ENCODE measurements at regions not wholly inside any gene's neighbourhood (a gene's known extent, or its start where the extent isn't known, plus 50 kb on each side); places are given as distances from the start of the nearest gene placed in this dataset.
"Not testable (repeated sequence)": the region's sequence is repeated elsewhere in the genome, so short reads cannot be mapped to it uniquely, and the experiment has no call there.

- no peak for DNase-seq (ENCODE audit: low read depth)
- no peak overlapping the region for H3K4me3 ChIP-seq (ENCODE audit: low read depth, low read length)
Measured at GRCh38 chr2:88396209-88396608, 56.3 kb downstream of the FOXI3 start.

- DNase-seq (ENCODE audit: low read depth) = no peak
- H3K4me3 ChIP-seq (ENCODE audit: low read depth, low read length) = no peak overlapping the region
Measured at GRCh38 chr2:88377641-88377991, 74.9 kb downstream of the FOXI3 start.

- DNase-seq (ENCODE audit: low read depth) = no peak
- H3K4me3 ChIP-seq (ENCODE audit: low read depth, low read length) = no peak overlapping the region
Measured at GRCh38 chr2:88372042-88372441, 80.5 kb downstream of the FOXI3 start.

- not testable (repeated sequence) for DNase-seq (ENCODE audit: low read depth); H3K4me3 ChIP-seq (ENCODE audit: low read depth, low read length)
Measured at GRCh38 chr2:88365408-88365807, 87.1 kb downstream of the FOXI3 start.

- DNase-seq (ENCODE audit: low read depth) = no peak
- no peak overlapping the region for H3K4me3 ChIP-seq (ENCODE audit: low read depth, low read length)
Measured at GRCh38 chr2:88355486-88355885, 97.0 kb downstream of the FOXI3 start.

- no peak overlapping the region for H3K4me3 ChIP-seq (ENCODE audit: low read depth, low read length)
- DNase-seq (ENCODE audit: low read depth) = no peak
Measured at GRCh38 chr2:88351249-88351601, 101.3 kb downstream of the FOXI3 start.

GRCh38 chr2:88350331-88351248 lies 101.9 kb downstream of the FOXI3 start:
- no peak for DNase-seq (ENCODE audit: low read depth)
- peak overlapping the region; percentile 7 for H3K4me3 ChIP-seq (ENCODE audit: low read depth, low read length)

GRCh38 chr2:88345842-88346241 lies 106.7 kb downstream of the FOXI3 start:
- H3K4me3 ChIP-seq (ENCODE audit: low read depth, low read length) = no peak overlapping the region
- no peak for DNase-seq (ENCODE audit: low read depth)

GRCh38 chr2:88342749-88343148 lies 109.7 kb downstream of the FOXI3 start:
- H3K4me3 ChIP-seq (ENCODE audit: low read depth, low read length) = no peak overlapping the region
- DNase-seq (ENCODE audit: low read depth) = no peak

GRCh38 chr2:88334418-88334817 lies 118.1 kb downstream of the FOXI3 start:
- no peak for DNase-seq (ENCODE audit: low read depth)
- H3K4me3 ChIP-seq (ENCODE audit: low read depth, low read length) = no peak overlapping the region

- DNase-seq (ENCODE audit: low read depth) = no peak
- H3K4me3 ChIP-seq (ENCODE audit: low read depth, low read length) = no peak overlapping the region
Measured at GRCh38 chr2:88331239-88331638, 121.3 kb downstream of the FOXI3 start.

- no peak overlapping the region for H3K4me3 ChIP-seq (ENCODE audit: low read depth, low read length)
- peak; percentile 48 for DNase-seq (ENCODE audit: low read depth)
Measured at GRCh38 chr2:88329815-88330603, 122.5 kb downstream of the FOXI3 start.

GRCh38 chr2:88321449-88322248 lies 130.8 kb downstream of the FOXI3 start:
- DNase-seq (ENCODE audit: low read depth) = no peak
- no peak overlapping the region for H3K4me3 ChIP-seq (ENCODE audit: low read depth, low read length)

GRCh38 chr2:88320076-88320773 lies 132.3 kb downstream of the FOXI3 start:
- H3K4me3 ChIP-seq (ENCODE audit: low read depth, low read length) = no peak overlapping the region
- DNase-seq (ENCODE audit: low read depth) = no peak

- no peak for DNase-seq (ENCODE audit: low read depth)
- H3K4me3 ChIP-seq (ENCODE audit: low read depth, low read length) = no peak overlapping the region
Measured at GRCh38 chr2:88318956-88319330, 133.6 kb downstream of the FOXI3 start.

GRCh38 chr2:88318071-88318955 lies 134.2 kb downstream of the FOXI3 start:
- no peak for DNase-seq (ENCODE audit: low read depth)
- no peak overlapping the region for H3K4me3 ChIP-seq (ENCODE audit: low read depth, low read length)

GRCh38 chr2:88310787-88311186 lies 140.6 kb downstream of the THNSL2 start:
- no peak for DNase-seq (ENCODE audit: low read depth)
- H3K4me3 ChIP-seq (ENCODE audit: low read depth, low read length) = no peak overlapping the region

- DNase-seq (ENCODE audit: low read depth) = no peak
- no peak overlapping the region for H3K4me3 ChIP-seq (ENCODE audit: low read depth, low read length)
Measured at GRCh38 chr2:88307817-88308216, 137.7 kb downstream of the THNSL2 start.

- H3K4me3 ChIP-seq (ENCODE audit: low read depth, low read length) = no peak overlapping the region
- DNase-seq (ENCODE audit: low read depth) = no peak
Measured at GRCh38 chr2:88303865-88304264, 133.7 kb downstream of the THNSL2 start.
